ENCODE measurements at regions not wholly inside any gene's neighbourhood (a gene's known extent, or its start where the extent isn't known, plus 50 kb on each side); places are given as distances from the start of the nearest gene placed in this dataset.
"Not testable (repeated sequence)": the region's sequence is repeated elsewhere in the genome, so short reads cannot be mapped to it uniquely, and the experiment has no call there.

DNA sequence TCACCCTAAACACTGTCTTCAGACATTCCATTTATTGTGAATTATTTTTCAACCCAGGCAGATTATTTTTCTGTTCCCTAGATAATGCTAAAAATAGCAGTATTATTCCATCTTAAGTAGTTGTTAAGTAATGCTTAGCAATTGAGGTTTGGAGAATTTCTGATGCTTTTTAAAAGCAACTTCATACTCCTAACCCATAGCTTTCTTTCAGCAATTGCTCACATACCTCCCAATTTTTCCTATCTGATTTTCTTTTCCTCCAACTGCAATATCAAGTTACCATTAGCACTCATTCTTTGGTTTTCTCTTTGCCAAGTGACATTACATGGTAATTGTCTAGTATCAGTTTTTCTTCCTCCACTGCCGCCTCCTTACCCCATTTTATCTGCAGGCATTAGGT, 104.7 kb downstream of the GPR85 start:
- no peak for DNase-seq

DNA sequence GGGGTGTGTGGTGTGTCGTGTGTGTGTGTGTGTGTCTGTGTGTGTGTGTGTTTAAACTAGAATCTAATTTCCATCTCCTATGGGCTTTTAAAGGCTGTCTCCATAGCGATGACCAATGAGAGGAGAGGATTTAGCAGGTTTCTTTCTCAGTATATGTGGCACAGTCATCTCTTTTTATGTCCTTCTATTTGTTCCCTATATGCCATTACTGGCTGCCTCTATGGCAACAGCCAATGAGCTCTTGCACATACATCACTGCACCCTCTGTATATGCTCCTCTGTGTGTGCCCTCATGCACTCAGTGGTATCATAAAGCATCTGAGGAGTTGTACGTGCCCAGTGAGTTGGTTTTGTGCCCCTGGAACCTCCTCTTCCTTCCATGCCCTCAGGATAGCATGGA, 107.6 kb downstream of the GPR85 start:
- DNase-seq: not testable (repeated sequence)

DNA sequence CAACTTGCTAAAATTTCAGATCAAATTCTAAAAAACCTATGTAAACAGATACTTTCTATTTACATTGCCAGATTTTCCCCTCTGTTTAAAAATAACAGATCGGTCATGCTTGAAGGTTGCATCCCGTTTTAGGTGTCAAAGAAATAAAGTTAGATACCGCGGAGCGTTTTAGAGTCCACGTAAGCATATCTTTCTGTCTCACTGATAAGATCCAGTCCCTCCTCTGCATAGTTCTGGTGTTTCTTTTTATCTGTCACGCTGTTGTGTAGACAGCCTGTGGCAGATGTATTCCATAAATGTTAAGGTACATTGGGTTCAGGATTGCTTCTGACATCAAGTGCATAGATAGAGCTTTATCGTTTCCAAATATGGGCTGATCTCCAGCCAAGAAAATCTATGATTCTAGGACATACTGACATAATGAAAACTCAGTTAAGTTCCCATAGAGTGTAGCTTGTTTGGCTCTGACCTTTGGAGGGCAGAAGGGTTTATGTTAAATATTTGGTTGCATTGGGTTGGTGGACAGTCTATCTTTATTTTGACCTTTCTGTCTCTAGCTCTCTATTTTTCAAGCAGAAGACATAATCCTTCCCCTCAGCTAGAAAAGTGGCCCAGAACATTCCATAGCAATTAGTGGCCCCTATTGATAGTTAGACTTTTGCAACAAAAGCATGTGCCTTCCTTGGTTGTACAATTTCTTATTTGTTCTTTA, 109.2 kb downstream of the GPR85 start:
- DNase-seq: not testable (repeated sequence)

DNA sequence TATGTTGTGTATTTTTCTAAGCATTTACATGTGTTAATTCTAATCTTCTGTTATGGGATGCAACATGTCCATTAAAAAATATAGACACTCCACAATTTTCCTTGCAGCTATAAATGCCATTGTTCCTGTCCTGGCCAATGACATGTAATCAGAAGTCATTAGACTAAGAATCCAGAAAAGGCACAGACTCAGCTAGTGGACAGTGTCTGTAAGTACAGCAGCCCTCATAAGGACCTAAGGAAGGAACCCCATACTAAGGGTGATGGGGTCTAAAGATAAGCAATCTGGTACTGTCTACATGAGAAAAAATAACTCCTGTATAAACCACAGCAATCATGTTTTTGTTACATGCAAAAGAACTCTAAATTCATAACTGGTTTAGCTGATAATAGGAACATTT, 115.9 kb downstream of the GPR85 start:
- no peak for DNase-seq

DNA sequence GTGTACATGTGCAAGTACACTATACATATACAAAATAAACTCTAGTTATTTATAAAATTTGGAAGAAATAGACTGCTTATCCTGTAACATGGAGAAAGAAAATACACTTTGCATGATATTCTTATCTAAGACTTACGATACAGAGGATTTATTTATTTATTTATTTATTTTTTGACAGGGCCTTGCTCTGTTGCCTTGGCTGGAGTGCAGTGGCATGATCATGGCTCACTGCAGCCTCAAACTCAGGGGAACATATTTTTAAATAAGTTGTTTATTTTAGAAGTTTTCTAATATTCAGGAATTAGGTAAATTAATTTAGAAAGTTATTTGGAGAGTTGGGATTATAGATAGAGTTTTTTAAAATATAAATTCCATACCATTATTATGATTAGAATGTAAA, 116.7 kb downstream of the GPR85 start:
- DNase-seq: no peak

DNA sequence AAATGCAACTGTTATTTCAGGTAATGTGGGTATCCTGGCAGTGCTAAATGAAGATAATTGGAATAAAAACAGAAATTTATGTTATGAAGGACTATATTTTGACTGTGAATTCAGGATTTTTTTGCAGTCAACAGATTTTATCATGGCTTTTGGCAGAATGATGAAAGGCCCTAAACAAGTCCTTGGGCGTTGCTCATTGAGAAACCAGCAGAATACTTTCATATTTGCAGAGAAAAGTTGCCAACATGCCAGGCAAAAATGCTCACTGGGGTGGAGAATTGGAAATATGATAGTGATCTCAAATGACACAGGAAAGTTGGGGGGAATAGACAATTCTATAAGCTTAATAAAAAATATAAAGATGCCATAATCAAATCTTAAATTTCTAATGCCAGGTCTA, 121.1 kb downstream of the GPR85 start:
- DNase-seq: no peak

- DNase-seq: no peak
Measured at GRCh38 chr7:112963634-112964033, 123.0 kb downstream of the GPR85 start.

DNA sequence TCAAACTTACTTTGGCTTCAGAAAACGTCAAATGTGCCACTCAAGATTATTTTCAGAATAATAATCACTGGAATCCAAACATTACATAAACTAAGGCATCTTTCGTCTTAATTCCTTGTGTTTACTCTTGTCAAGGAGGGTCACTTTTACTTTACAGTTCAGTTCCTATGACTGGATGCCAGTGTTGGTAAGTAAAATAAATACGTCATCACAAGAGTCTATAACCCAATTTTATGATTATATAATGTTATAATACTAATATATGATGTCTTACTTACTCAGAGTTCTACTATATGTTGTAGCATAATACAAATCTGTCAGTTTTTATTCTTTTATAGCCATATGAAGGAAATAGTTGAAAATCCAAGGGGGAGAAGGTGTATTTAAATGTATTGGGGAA, 123.8 kb downstream of the GPR85 start:
- no peak for DNase-seq

DNA sequence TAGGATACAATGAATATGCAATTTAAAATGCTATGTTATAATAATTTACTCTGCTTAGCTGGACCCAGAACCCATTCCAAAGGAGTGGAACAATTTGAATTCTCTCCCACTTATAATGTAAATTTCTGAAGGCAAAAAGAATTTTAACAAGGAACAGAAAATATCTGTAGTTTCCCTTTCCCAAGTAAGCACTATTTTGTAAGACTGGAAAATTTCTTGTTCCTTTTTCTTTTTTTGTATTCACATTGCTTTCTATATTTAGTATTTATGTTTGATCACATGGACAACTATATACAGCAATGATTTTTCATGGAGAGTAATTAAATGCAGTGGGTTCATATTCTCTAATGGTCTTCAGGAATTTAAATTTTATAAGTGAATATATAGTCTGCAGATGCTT, 127.4 kb downstream of the GPR85 start:
- no peak for DNase-seq

- DNase-seq: no peak
Measured at GRCh38 chr7:112958775-112959174, 127.9 kb downstream of the GPR85 start.

GRCh38 chr7:112957901-112958300, 128.7 kb downstream of the GPR85 start:
- no peak for DNase-seq

- not testable (repeated sequence) for DNase-seq
Measured at GRCh38 chr7:112953031-112953430, 133.6 kb downstream of the GPR85 start.

- no peak for DNase-seq
Measured at GRCh38 chr7:112951070-112951469, 135.6 kb downstream of the GPR85 start.

DNA sequence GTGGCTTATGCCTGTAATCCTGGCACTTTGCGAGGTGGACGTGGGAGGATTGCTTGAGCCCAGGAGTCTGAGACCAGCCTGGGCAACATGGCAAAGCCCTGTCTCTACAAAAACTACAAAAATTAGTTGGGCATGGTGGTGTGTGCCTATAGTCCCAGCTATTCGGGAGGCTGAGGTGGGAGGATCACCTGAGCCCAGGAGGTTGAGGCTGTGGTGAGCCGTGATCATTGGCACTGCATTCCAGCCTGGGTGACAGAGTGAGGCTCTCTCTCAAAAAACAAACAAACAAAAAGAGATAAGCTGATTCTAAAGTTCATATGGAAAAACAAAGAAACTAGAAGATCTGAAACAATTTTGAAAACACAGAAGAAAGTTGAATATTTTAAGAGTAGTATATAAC, 136.9 kb downstream of the GPR85 start:
- not testable (repeated sequence) for DNase-seq

- DNase-seq: no peak
Measured at GRCh38 chr7:112946350-112946749, 140.3 kb downstream of the GPR85 start.

DNA sequence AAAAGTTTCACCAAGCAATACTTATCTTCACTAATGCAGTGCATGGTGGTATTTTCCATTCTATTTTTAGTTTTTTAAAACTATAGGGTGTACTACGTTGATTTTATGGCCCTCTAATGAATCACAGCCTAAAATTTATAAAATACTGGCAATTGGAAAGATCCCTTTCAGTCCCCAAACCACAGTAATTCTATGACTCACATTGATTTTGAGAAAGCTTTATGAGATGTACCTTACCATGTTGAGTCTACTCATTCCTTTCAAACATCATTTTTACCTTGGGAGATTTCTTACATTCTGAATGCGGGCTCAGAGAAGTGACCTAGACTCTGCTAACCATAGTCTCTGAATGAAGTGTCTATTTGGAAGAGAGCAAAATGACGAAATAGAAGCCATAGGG, 141.6 kb downstream of the GPR85 start:
- no peak for DNase-seq

DNA sequence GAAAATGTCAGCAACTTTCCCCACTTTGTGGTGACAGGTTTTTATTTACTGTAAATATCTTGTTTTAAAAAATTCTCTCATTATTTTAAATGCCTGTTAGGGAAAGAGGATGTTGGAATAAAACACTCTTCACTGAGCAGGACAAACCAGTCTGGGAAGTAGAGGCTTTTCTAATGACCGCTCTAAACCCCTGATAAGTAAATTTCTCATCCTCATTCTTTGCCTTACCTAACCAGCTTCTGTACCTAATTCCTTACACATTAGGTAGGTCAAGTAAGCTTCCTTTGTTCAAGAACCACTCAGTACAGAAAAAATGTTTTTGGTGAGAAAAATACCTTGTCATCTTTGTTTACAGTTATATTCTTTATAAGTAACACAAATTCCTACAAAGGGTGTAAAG, 143.6 kb downstream of the GPR85 start:
- no peak for DNase-seq

DNA sequence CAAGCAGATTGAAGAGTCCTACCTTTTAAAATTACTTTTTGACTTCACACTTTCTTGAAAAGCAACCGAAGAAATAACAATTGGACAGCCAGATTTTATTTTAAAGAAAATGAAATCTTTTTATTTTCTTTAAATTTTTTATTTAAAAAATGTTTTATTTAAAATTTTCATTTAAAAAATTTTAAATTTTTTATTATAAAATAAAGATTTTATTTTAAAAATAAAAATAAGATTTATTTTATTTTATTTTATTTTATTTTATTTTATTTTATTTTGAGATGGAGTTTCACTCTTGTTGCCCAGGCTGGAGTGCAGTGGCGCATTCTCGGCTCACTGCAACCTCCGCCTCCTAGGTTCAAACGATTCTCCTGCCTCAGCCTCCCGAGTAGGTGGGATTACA, 144.5 kb downstream of the GPR85 start:
- not testable (repeated sequence) for DNase-seq

DNA sequence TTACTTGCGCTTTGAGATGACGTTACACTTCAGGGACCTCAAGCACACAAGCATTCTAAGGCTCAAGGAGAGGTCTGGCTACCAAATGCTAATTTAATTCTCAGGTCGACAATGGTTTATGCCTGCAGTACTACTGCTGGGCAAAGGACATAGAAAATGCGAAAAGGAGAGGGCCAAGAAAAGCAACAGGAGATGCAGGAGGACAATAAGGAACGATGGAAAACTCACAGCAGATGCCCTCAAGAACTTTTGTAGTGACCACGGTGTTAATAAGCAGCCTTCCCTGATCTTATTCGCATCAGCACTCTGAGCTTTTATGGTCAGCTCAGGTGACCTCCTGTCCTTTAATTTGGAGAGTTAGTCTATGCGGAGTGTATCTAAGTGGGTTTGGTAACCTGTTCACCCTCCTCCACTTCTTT, 146.3 kb downstream of the GPR85 start:
- DNase-seq: peak in 1 of 2 experiments; percentile 34

- peak; percentile 99 to 100 for DNase-seq
Measured at GRCh38 chr7:112939574-112940313, 146.9 kb downstream of the GPR85 start.

DNA sequence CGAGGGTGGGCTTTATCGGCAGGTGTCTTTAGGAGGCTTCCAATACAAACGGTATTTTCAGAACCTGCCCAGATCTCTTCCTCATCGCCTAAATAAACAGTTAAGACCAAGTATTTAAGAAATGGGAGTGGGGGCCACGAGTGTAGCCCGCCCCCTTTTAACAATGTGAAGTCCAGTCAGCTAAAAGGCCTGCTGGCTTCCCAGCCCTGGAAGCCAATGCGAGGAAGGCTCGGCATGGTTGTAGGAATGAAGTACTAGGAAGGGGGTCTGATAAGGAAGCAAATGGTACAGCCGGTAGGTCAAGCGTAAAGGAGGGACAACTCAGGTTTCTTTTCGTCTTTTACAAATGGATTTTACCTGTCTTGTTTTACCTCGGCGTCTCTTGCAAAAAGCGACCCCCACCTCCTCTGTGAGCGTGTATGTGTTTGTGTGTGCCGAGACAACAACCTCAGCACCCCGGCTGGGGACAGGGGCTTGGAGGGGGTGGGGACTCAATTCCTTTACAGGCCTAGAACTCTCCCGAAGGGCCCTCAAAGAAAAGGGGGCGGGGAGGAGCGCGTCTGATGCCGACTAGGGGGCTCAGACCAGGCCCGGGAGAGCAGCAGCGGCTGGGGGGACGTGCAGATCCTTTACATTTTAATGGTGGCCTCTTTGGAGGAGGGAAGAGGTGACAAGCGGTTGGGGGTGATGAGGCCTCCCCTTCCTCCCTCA, 147.6 kb downstream of the GPR85 start:
- peak in 1 of 2 experiments; percentile 22 for DNase-seq

GRCh38 chr7:112937651-112938415, 147.6 kb upstream of the TMEM168 start:
- DNase-seq: no peak

DNA sequence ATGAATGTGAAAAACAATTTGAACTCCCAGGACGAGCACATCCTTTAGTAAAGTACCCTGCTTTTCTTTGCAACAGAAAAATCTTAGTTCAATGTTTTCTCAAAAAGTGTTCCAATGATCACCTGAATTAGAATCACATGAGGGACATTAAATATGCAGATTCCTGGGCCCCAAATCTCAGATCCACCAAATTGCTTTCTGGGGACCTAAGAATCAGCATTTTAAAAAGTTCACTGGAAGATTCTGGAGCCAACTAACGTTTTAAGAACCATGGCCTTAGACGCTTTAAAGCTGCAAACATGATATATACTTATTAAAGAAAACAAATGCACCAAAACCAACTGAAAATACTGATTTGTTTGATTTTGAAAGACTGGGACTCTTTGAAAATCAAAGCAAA, 143.4 kb upstream of the TMEM168 start:
- no peak for DNase-seq

Data from NCI-H1930 (cell line).